Body of pancreas (tissue), 4 donors: ENCODE measurements at regions not wholly inside any gene's neighbourhood (a gene's known extent, or its start where the extent isn't known, plus 50 kb on each side); places are given as distances from the start of the nearest gene placed in this dataset.
"Not testable (repeated sequence)": the region's sequence is repeated elsewhere in the genome, so short reads cannot be mapped to it uniquely, and the experiment has no call there.

ENCODE experiments used
- ATAC-seq: fragments of 150-250 bp; one replicate; pipeline ENCODE4 v1.9.1; 2016
- DNase-seq, 4 donors: peaks; one replicate each; pipeline ENCODE4 v3.0.0-alpha.2; 2019
- H3K27ac ChIP-seq, 4 donors: fragments of 200-600 bp; sonication (generic); 1 replicate in 3 of 4; 2 replicates in 1 of 4; pipeline versions ENCODE4 v1.5.1 to v1.6.1; 2016 to 2019; ENCODE audit warnings: mild to moderate bottlenecking in 1 of 4, mixed read lengths in 1 of 4, moderate library complexity in 1 of 4
- H3K27me3 ChIP-seq, 2 donors: fragments of 200-600 bp; sonication (generic); one replicate each; pipeline ENCODE4 v1.6.0; 2016; ENCODE audit warnings: mild to moderate bottlenecking in 1 of 2
- H3K36me3 ChIP-seq, 2 donors: fragments of 200-600 bp; sonication (generic); replicated peaks in 1 of 2; 2 replicates each; pipeline ENCODE4 v1.5.1; 2016; ENCODE audit warnings: low read depth in 2 of 2; ENCODE audit not compliant: insufficient read depth in 1 of 2
- H3K4me1 ChIP-seq: fragments of 200-600 bp; sonication (generic); one replicate; pipeline ENCODE4 v1.6.0; 2016
- H3K4me3 ChIP-seq, 2 donors: fragments of 200-600 bp; sonication (generic); 1 replicate in 1 of 2; 2 replicates in 1 of 2; pipeline ENCODE4 v1.5.1; 2016 to 2019
- H3K9me3 ChIP-seq, 3 donors: fragments of 200-600 bp; sonication (generic); 1 replicate in 2 of 3; 2 replicates in 1 of 3; pipeline ENCODE4 v1.5.1; 2016
- POLR2A ChIP-seq, 3 donors: fragments of 450-650 bp; IDR thresholded peaks; one replicate each; pipeline ENCODE4 v1.6.1; 2016; ENCODE audit warnings: antibody characterized with exemption in 3 of 3, mild to moderate bottlenecking in 2 of 3
- WGBS, 2 donors: methylation state at CpG; one replicate each; pipeline ENCODE4 v1.1.5; 2017; 5-methylcytosine and 5-hydroxymethylcytosine counted together
- intact Hi-C: fragments of 100-400 bp; cut with DNase I; formaldehyde crosslinking; loops from one replicate; pipeline ENCODE4 v1.15.1; 2023
- TF ChIP-seq, protein P1 (sequence below), 7 experiments: fragments of 450-650 bp in 4 of 7; fragments of 200-600 bp in 3 of 7; sonication (generic) in 3 of 7; IDR thresholded peaks; one replicate each; pipeline ENCODE4 v1.5.1; 2016 to 2019; ENCODE audit warnings: antibody characterized with exemption in 7 of 7

GRCh38 chr6:115873901-115874300 lies 186.8 kb downstream of the FRK start:
- Histone ChIP-seq H3K27ac (no peak overlapping the region), H3K36me3 (no peaks in the 10 kb centered on the region), H3K4me3 (no peak overlapping the region), H3K27me3 (no peaks in the 10 kb centered on the region), H3K4me1 (no peaks in the 10 kb centered on the region), H3K9me3 (no peaks in the 10 kb centered on the region)
- intact Hi-C loops, result no loop called here
- ATAC-seq, result no peak
- TF ChIP-seq, protein P1, sequence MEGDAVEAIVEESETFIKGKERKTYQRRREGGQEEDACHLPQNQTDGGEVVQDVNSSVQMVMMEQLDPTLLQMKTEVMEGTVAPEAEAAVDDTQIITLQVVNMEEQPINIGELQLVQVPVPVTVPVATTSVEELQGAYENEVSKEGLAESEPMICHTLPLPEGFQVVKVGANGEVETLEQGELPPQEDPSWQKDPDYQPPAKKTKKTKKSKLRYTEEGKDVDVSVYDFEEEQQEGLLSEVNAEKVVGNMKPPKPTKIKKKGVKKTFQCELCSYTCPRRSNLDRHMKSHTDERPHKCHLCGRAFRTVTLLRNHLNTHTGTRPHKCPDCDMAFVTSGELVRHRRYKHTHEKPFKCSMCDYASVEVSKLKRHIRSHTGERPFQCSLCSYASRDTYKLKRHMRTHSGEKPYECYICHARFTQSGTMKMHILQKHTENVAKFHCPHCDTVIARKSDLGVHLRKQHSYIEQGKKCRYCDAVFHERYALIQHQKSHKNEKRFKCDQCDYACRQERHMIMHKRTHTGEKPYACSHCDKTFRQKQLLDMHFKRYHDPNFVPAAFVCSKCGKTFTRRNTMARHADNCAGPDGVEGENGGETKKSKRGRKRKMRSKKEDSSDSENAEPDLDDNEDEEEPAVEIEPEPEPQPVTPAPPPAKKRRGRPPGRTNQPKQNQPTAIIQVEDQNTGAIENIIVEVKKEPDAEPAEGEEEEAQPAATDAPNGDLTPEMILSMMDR (IDR thresholded peaks at IDR 0.05), result no peak
- DNase-seq, result no peak
- 32 to 61% methylated on average over 1 of the region's 1 CpG for WGBS, 2 donors

- H3K36me3 ChIP-seq, result no peaks in the 10 kb centered on the region
- no peaks in the 10 kb centered on the region for H3K4me1 ChIP-seq
- intact Hi-C loops, result no loop called here
- DNase-seq (no peak), ATAC-seq (no peak)
- no peak for TF ChIP-seq POLR2A (IDR thresholded peaks at IDR 0.05)
- TF ChIP-seq, protein P1 (IDR thresholded peaks at IDR 0.05), result no peak
- WGBS, 2 donors, result 38 to 57% methylated on average over 4 of the region's 4 CpGs
- H3K27ac ChIP-seq, result no peak overlapping the region
- no peaks in the 10 kb centered on the region for H3K27me3 ChIP-seq
- no peaks in the 10 kb centered on the region for H3K9me3 ChIP-seq
- H3K4me3 ChIP-seq, result no peak overlapping the region
Observed at GRCh38 chr6:115870464-115870863, 190.2 kb downstream of the FRK start.

GRCh38 chr6:115865914-115866313 lies 194.8 kb downstream of the FRK start:
- TF ChIP-seq, protein P1 (IDR thresholded peaks at IDR 0.05), result no peak
- TF ChIP-seq POLR2A (IDR thresholded peaks at IDR 0.05), result no peak
- H3K27me3 ChIP-seq, result no peaks in the 10 kb centered on the region
- no peaks in the 10 kb centered on the region for H3K36me3 ChIP-seq
- 82 to 91% methylated on average over 2 of the region's 2 CpGs for WGBS, 2 donors
- no peaks in the 10 kb centered on the region for H3K4me1 ChIP-seq
- no peak for ATAC-seq
- intact Hi-C loops, result no loop called here
- H3K27ac ChIP-seq, result no peak overlapping the region
- no peaks in the 10 kb centered on the region for H3K9me3 ChIP-seq
- no peak for DNase-seq
- H3K4me3 ChIP-seq, result no peak overlapping the region

DNA sequence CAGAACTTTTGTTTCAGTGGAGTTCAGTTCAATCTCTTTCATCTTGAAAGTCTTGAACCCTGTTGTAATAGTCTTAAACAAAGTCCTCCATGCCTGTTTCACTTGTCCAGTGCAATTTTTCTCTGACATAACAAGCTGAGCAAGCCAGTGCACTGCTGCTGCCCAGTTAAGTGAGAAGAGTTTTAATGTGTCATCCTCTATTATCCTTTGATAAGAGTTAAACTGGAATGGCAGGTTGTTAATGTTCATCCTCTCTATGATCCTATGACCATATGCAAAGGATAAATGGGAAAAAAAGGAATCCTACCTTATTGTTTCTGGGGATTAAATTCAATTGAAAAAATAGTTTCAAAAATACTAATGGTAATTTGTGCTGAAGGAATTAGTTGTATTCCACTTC lies 197.5 kb downstream of the FRK start:
- H3K4me3 ChIP-seq, result no peak overlapping the region
- no peak overlapping the region for H3K27ac ChIP-seq
- ATAC-seq, result no peak
- intact Hi-C loops, result no loop called here
- no peaks in the 10 kb centered on the region for H3K4me1 ChIP-seq
- H3K27me3 ChIP-seq, result no peaks in the 10 kb centered on the region
- no peak for TF ChIP-seq POLR2A (IDR thresholded peaks at IDR 0.05)
- TF ChIP-seq, protein P1 (IDR thresholded peaks at IDR 0.05), result no peak
- H3K36me3 ChIP-seq, result no peaks in the 10 kb centered on the region
- no peak for DNase-seq
- H3K9me3 ChIP-seq, result no peaks in the 10 kb centered on the region

- DNase-seq, H3K27ac ChIP-seq, H3K36me3 ChIP-seq, intact Hi-C loops, H3K4me1 ChIP-seq, ATAC-seq, H3K27me3 ChIP-seq, H3K9me3 ChIP-seq, H3K4me3 ChIP-seq: not testable (repeated sequence)
- 51 to 56% methylated on average over 2 of the region's 2 CpGs for WGBS, 2 donors
Observed at GRCh38 chr6:115861658-115862057, 199.0 kb downstream of the FRK start.

DNA sequence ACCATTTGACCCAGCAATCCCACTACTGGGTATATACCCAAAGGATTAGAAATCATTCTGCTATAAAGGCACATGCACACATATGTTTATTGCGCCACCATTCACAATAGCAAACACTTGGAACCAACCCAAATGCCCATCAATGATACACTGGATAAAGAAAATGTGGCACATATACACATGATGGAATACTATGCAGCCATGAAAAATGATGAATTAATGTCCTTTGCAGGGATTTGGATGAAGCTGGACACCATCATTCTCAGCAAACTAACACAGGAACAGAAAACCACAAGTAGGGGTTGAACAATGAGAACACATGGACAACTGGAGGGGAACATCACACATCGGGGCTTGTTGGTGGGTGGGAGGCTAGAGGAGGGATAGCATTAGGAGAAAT lies 201.1 kb downstream of the FRK start:
- H3K27me3 ChIP-seq, H3K36me3 ChIP-seq, H3K4me3 ChIP-seq, ATAC-seq, H3K4me1 ChIP-seq, DNase-seq, H3K27ac ChIP-seq, intact Hi-C loops, H3K9me3 ChIP-seq: not testable (repeated sequence)
- 88 to 97% methylated on average over 2 of the region's 2 CpGs for WGBS, 2 donors
